Activated effector memory CD4-positive, alpha-beta T cell treated with Interleukin-2 at 50 U/mL for 16 hours (primary cell): ENCODE measurements at regions not wholly inside any gene's neighbourhood (a gene's known extent, or its start where the extent isn't known, plus 50 kb on each side); places are given as distances from the start of the nearest gene placed in this dataset.
"Not testable (repeated sequence)": the region's sequence is repeated elsewhere in the genome, so short reads cannot be mapped to it uniquely, and the experiment has no call there.

Source experiments
- DNase-seq: peaks from one replicate; pipeline ENCODE4 v3.0.0-alpha.2; 2020

DNA sequence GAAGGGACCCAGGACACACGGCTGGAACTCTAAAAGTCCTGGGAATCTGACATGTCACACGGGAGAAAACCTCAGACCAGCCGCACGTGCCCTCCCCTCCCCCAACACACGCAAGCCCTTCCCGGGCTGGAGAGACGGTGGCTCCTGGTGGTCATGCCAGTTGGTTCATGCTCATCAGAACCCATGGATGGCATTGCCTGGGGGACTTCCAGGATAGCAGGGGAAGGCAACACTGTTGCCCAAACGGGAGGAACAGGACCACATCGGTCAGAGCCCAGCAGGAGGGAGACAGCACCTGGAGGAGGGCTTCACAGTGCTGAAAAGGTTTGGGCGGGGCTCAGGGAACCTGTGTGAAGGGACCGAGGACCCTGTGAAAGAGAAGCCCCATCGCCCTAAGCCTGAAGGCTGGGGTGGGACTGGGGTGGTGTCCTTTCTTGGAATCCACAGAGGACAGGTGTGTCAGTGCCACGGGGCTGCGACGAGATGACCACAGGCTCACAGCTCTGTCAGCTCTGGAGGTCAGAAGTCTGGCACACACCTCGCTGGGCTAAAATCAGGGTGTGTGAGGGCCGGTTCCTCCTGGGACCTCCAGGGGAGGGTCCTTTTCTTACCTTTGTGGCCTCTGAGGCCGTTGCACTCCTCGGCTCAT, 151.7 kb upstream of the ZNF469 start:
- not testable (repeated sequence) for DNase-seq

DNA sequence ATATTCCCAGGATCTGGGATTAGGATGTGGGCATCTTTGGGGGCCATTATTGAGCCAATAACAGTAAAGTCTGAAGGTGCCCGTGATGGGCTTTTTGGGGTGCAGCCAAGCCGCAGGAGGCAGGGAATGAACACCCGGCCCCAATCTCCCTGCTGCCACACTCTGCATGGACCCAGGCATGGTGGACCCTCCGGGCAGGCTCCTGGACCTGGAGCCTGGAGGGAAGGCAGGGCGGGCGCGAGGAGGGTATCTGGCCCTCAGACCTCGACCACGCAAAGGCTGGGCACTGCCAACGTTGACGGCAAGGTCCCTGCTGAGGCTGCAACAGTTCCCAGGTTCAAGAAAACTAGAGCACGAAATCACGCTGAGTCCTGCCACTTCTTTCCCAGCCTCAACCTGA, 150.9 kb upstream of the ZNF469 start:
- not testable (repeated sequence) for DNase-seq

DNA sequence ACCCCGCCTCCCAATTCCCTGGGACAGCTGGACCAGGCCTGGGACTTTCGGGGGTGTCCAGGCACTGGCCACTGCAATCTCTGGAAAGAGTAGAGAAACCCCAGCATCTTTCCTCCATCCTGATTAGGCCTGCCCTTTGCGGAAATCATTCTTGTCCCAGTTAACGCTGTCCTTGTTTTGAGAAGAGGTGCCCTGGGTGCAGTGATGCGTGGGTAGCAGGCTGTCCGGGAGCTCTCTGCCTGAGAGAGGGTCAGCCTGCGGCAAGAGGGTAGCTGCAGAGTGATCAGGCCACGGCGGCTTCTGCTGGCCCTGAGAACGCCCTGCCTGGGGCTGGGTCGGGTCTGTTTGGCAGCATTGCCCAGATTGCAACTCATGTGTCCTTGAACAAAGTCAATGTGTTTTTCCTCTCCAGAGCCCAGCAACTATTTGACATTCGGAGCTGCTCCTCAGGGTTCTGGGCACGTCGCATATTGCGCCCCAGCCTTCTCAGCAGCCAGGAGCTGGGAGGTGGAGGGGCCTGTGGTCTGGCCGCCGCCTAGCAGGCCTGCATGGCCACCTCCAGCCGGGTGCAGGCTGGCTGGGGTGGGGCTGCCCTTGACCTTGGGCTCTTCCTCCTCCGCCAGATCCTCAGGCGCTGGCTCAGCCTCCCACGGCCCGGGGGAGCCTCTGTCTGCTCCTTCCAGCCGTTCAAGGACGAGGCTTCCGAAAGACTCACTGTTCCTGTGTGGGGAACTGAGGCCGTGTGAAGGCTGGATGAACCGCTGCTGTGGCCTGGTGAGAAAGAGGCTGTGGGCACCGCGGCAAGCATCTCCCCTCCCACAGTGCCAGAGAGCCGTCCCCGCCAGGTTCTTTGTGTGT, 150.1 kb upstream of the ZNF469 start:
- DNase-seq, result not testable (repeated sequence)

DNA sequence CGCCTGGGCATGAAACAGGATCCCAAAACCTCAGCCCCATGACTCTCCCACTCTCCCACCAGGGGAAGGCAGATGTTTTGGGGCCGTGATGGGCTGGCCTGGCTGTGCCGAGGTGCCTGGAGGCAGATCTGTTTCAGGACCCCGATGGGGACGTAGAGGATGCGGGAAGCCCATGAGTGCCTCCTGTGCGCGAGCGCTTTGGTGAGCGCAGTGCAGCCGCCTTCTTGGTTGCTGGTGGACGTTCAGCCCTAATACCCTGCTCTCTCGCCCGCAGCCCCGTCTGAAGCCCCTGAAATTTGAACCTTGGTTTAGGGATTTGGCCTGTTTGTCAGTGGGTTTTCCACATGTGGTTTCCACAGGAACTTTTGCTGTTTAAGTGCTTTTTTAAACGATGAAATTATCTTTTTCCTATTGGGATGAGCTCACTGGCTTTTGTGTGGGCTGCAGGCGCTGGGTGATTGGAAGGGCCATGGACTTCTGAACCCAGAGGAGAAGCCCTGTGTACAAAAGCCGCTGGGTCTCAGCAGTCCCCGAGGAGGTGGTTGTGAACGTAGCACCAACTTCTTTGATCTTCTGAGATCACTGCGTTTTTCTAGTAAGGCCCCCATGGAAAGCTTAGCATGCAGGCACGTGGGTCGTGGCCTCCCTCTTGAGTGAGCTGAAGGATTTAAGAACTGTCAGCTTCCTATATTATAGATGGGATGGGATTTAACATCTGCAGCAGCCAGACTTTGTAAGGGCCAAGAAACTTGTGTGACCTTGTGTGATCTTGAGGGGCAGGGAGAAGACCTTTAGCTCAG, 148.9 kb upstream of the ZNF469 start:
- not testable (repeated sequence) for DNase-seq

DNA sequence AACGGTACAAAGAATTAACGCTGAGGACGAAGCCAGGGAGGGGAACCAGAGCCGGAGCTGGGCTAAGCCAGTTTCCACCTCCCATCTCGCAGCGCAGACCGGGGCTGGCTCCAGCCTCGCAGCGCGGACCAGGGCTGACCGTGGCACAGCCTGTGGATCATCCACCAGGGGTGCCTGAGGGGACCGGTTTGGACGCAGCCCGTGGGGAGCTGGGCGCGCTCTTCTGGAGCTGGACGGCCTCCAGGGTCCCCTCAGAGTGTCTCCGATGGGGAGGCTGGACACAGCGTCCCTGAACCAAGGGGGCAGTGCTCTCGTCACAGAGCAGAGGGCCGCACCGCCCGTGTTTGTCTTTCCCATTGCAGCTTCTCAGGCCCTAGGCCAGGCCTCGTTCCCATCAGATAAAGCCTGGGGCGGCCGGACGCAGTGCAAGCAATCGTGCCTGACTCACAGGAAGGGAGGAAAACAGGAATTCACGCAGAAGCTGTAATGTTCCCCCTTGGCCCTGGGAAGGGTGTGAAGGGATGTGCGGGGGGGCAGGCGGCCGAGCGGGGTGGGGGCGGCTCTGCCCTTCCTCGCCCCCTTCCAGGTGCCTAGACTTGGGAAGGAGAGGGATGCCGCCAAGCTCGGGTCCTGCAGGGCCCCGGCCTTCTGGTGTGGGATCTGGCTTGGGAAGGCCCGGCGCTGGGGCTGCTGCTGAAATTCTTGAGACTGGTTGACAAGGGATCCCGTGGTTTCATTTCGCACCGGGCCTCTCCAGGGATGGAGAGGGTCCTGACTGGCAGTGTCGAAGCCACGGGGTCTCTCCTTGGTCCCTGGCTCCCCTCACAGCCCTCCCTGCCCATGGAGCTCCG, 148.1 kb upstream of the ZNF469 start:
- not testable (repeated sequence) for DNase-seq

DNA sequence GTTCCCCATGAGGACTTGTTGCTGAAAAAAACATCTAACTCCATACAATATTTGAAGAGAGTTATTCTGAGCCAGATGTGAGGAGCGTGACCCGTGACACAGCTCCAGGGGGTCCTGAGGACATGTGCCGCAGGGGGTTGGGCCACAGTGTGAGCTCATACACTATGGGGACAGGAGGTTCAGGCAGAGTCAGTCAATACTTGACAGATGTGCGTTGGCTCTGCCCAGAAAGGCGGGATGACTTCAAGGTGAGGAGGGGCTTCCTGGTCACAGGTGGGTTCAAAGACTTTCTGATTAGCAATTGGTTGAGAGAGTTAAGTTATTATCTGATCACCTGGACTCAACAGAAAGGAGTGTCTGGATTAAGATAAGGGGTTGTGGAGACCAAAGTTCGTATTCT, 147.1 kb upstream of the ZNF469 start:
- not testable (repeated sequence) for DNase-seq

DNA sequence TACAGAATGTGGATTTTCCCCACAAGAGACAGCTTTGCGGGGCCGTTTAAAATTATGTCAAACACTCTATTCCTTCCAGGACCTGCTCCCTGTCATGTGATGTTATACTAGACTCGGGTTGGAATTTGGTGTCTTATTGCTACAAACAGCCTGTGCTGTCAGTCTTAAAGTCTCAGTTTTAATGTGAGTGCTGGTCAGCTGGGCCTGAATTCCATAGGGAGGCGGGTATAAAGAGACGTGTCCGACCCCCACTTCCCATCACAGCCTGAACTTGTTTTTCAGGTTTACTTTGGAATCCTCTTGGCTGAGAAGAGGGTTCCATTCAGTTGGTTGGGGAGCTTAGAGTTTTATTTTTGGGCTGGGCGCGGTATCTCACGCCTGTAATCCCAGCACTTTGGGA, 146.5 kb upstream of the ZNF469 start:
- DNase-seq, result not testable (repeated sequence)

DNA sequence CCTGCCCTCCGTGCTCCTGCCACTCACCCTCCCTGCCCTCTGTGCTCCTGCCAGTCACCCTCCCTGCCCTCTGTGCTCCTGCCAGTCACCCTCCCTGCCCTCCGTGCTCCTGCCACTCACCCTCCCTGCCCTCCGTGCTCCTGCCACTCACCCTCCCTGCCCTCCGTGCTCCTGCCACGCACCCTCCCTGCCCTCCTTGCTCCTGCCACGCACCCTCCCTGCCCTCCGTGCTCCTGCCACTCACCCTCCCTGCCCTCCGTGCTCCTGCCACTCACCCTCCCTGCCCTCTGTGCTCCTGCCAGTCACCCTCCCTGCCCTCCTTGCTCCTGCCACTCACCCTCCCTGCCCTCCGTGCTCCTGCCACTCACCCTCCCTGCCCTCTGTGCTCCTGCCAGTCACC, 145.4 kb upstream of the ZNF469 start:
- DNase-seq, result not testable (repeated sequence)

DNA sequence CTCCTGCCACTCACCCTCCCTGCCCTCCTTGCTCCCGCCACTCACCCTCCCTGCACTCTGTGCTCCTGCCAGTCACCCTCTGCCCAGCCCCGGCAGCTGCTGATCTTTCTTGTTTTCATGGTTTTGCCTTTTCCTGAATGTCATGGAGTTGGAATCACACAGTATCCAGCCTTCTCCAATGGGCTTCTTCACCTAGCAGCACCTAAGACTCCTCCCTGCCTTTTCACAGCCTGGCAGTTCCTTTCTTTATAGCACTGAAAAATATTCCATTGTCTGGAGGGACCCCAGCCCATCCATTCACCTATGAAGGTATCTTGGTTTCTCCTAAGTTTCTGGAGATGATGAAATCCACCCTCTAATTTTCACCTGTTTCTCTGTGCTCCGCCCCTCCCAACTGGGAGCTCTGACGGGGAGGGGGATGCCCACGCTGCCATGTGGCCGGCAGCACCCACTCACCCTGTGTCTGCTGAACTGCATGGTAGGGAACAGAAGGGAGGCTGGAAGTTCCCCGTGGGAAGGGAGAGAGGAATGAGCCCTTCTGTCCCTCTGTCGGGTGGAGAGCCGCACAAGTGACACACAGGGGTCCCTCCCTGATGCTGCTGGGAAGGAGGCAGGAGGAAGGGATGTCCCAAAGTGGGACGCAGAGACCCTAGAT, 144.9 kb upstream of the ZNF469 start:
- not testable (repeated sequence) for DNase-seq

DNA sequence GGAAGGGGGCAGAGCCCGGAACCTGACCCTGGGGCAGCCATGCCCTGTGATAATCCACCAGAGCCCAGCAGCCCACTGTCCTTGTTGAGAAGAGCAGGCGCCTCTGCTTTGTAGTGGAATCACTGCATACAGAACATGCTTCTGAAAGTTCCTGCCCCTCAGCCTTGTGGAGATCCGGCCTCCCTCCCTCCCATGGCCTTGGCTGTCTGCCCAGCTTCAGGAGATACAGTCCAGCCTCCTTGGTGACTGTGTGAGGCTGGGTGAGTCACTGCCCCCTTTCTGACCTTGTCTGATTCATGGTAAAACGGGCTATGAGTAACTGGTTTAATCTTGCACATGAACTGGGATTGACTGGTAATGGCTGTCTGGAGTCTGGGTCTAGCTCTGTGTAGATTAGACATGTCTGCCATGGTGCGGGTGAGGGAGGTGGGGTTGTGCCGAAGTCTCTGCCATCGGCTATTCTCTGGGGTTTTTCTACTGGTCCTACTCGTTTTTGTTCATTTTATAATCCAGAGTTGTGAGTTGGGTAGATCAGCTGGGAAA, 144.0 kb upstream of the ZNF469 start:
- not testable (repeated sequence) for DNase-seq

DNA sequence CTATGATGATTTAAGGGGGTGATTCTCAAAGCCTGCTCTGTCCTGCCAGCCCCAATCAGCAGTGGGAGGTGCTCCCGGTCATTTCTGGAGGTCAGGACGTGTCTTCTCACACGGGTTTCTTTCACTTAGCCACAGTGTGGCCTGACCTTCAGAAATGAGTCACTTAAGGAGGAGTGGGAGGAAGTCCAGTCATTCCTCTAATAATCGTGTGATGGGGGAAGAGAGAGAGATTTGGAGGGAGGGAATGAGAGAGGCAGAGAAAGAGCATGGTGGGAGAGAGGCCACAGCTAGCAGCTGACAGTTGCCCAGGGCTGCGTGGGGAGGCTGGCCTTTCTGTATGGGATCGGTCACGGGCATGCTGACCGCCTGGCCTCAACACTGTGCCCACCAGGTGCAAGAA, 142.6 kb upstream of the ZNF469 start:
- not testable (repeated sequence) for DNase-seq

DNA sequence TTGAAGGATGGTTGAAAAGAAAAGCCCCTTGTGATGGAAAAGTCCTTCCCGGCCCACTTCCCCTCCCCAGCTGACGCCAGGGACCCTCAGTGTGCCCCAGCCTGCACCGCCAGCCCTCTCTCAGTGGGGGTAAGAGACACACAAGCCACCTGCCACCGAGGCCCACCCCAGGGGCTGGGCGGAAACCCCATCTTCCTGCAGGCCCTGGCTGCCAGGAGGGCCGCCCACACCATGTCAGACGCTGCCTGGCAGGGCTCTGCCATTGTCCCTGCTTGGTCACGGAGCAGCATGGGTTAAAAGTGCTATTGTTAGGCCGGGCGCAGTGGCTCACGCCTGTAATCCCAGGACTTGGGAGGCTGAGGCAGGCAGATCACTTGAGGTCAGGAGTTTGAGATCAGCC, 142.0 kb upstream of the ZNF469 start:
- not testable (repeated sequence) for DNase-seq

DNA sequence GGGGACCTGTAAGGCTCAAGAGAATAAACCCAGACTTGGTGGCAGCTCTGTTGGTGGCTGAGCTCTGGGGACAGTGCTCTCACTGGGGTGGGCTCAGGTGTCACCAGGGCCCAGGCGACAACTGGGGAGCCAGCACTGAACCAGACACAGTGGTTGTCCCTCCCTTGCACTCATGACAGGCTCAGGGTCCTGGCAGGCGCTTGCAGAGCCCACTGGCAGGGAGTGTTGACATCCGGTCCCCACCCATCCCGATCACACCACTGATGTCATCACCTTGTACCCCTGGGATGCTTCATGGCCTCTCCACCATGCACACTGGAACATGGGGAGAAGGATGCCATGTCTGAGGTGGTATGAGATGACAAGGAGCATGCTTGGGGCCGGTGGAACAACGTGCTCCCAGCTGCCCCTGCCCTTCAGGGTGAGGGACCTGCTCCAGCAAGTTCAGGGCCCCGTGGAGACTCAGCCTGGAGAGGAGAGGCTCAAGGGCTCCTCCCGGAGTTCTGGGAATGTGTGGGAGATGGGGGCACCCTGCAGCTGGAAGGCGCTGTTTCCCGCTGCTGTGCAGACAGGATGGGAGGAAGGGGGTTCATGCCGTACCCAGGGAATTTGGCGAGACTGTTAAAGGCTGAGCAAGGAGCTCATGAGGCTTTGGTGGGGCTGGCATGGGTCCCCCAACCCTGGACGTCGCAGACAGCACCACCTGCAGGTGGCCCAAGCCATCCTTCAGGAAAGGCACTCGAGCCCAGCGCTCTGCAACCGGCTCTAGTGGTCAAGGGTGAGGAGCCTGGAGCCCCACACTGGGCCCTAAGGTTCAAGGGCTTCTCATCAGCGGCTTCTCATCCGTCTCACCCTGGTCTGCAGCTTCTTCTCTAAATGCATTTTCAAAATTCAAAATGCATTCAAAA, 141.1 kb upstream of the ZNF469 start:
- DNase-seq, result not testable (repeated sequence)

DNA sequence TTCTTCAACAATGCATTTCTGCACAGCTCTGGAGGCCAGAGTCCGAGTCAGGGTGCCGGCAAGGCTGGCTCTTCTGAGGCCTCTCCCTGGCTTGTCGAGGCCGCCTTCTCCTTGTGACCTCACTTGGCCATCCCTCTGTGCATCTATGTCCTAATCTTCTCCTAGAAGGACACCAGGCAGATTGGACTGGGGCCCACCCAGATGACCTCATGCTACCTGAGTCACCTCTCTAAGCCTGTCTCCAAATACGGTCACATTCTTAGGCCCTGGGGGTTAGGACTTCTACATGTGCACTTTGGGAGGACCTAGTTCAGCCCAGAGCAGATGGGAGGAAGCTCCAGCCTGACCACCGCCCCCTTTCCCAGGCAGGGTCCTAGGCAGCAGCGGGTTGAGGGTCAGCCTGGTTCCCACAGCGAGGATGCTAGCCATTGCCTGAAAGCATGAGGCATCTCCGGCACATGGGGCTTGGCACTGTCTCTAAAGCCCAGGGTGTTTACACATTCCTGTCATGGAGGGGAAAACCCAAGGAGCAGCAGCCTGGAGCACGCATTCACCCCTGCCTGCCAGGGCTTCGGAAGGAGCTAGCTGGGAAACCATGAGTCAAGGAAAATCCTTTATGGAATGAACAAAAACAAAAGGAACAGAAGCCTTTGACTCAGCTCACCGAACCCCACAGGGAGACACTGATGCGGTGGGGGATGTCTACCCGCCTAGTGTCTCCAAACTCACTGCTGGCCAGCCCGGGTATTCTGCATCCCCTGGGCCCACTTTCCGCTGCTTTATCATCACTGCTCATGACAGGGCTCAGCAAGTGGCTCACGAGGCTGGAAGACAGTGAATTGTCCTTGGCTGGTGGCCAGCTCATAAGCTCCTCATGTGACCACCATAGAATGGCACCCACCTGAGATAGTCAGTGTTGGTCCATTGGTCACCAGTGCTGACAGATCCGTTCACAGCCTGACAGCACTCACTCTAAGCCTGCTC, 140.2 kb upstream of the ZNF469 start:
- not testable (repeated sequence) for DNase-seq

DNA sequence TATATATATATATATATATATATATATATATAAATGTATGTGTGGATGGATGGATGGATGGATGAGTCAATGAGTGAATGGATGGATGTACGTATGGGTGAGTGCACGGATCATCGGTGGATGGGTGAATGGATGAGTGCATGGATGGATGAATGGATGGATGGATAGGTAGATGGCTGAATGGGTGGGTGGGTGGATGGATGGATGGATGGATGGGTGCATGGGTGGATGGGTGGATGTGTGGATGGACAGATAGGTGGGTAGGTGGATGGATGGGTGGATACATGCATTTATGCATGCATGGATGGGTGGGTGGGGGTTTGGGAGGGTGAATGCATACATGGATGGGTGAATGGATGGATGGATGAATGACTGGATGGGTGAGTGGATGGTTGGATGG, 138.8 kb upstream of the ZNF469 start:
- DNase-seq, result not testable (repeated sequence)

DNA sequence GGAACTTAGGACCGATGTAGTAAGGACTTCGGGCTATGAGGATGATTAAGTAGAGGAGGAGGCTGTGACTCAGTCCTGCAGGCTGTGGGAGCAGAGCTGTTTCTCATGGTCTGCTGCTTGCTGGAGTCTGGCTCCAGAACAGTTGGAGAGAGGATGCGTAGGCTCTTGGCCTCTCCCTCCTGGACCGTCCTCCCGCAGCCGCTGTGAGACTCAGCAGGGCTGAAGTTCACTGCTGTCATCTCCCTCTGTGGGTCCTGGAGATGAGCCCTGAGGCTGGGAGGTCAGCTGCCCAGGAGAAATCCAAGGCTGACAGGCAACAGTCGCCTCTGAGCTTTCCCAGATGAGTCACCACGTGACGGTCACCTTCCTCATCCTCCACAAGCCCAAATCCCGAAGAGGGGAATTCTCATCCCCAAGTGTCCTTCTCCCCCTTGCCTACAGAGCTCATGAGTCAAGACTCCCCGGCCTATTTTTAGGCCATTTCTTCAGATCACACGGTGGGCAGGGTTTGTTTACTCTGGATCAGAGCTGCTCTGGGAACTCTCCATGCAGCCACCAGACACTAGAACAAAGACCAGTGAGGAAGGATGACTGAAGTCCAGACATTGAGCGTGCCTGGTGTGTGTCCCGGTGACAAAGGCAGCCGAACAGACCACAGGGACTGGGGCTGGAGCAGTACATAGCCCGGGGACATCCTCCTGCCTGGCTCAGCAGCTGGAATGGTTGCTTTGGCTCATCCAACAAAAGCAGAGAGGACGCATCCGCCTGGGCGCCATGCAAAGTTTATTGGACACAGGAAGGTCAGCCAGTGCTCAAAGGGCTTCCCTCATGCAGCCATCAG, 137.3 kb upstream of the ZNF469 start:
- not testable (repeated sequence) for DNase-seq

DNA sequence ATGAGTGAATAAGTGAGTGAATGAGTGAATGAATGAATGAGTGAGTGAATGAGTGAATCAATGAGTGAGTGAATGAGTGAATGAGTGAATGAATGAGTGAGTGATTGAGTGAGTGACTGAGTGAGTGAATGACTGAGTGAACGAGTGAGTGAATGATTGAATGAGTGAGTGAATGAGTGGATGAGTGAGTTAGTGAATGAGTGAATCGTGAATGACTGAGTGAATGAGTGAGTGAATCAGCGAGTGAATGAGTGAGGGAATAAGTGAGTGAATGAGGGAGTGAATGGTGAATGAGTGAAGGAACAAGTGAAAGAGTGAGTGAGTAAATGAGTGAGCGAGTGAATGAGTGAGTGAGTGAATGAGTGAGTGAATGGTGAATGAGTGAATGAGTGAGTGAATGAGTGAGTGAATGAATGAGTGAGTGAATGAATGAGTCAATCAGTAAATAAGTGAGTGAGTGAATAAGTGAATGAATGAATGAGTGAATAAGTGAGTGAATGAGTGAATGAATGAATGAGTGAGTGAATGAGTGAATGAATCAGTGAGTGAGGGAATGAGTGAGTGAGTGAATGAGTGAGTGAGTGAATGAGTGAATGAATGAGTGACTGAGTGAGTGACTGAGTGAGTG, 135.7 kb upstream of the ZNF469 start:
- not testable (repeated sequence) for DNase-seq

DNA sequence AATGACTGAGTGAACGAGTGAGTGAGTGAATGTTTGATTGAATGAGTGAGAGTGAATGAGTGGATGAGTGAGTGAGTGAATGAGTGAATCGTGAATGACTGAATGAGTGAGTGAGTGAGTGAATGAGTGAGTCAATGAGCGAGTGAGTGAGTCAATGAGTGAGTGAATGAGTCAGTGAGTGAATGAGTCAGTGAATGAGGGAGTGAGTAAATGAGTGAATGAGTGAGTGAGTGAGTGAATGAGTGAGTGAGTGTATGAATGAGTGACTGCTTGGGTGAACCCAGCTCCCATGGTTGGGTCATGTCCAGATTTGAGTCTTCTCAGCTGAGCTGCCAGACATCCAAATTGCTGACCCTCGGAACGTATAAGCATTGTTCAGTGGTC, 135.2 kb upstream of the ZNF469 start:
- not testable (repeated sequence) for DNase-seq
